Fibroblast of lung (primary cell): ENCODE measurements at regions not wholly inside any gene's neighbourhood (a gene's known extent, or its start where the extent isn't known, plus 50 kb on each side); places are given as distances from the start of the nearest gene placed in this dataset.

Source experiments
- DNase-seq, 2 donors: peaks; one replicate each; pipeline versions ENCODE4 v3.0.0 to v3.0.0-alpha.2; 2010; ENCODE audit warnings: low read depth in 2 of 2
- H2AFZ ChIP-seq: 2 replicates; pipeline ENCODE4 v1.5.1; 2012; ENCODE audit warnings: low read length, control low read depth, inconsistent platforms
- H3K27ac ChIP-seq: 2 replicates; pipeline ENCODE4 v1.5.1; 2011; ENCODE audit warnings: low read length, control low read depth; ENCODE audit not compliant: insufficient read depth
- H3K27me3 ChIP-seq: 2 replicates; pipeline ENCODE4 v1.5.1; 2011; ENCODE audit warnings: mild to moderate bottlenecking, low read length; ENCODE audit not compliant: control insufficient read depth, insufficient read depth
- H3K36me3 ChIP-seq: 2 replicates; pipeline ENCODE4 v1.5.1; 2011; ENCODE audit warnings: low read length; ENCODE audit not compliant: control insufficient read depth, insufficient read depth
- H3K4me1 ChIP-seq: 2 replicates; pipeline ENCODE4 v1.5.1; 2011; ENCODE audit warnings: low read length; ENCODE audit not compliant: control insufficient read depth, insufficient read depth; ENCODE audit errors: extremely low read depth
- H3K4me2 ChIP-seq: 2 replicates; pipeline ENCODE4 v1.5.1; 2011; ENCODE audit warnings: low read length, control low read depth; ENCODE audit not compliant: insufficient read depth; ENCODE audit errors: extremely low read depth
- H3K4me3 ChIP-seq, 4 experiments: fragments of 200-600 bp in 1 of 4; sonication (generic) in 1 of 4; replicated peaks in 1 of 4; 2 replicates each; pipeline ENCODE4 v1.5.1; 2011 to 2016; ENCODE audit warnings: low read length in 4 of 4, low read depth in 3 of 4, mild to moderate bottlenecking in 3 of 4, control low read depth in 2 of 4, inconsistent platforms in 1 of 4, mixed read lengths in 1 of 4; ENCODE audit not compliant: insufficient read depth in 1 of 4; ENCODE audit errors: control extremely low read depth in 1 of 4
- H3K79me2 ChIP-seq: 2 replicates; pipeline ENCODE4 v1.5.1; 2012; ENCODE audit warnings: mild to moderate bottlenecking, low read length, inconsistent platforms; ENCODE audit not compliant: control insufficient read depth, insufficient read depth
- H3K9ac ChIP-seq: 2 replicates; pipeline ENCODE4 v1.5.1; 2011; ENCODE audit warnings: mild to moderate bottlenecking, low read length, control low read depth; ENCODE audit not compliant: insufficient read depth
- H3K9me3 ChIP-seq: 2 replicates; pipeline ENCODE4 v1.5.1; 2012; ENCODE audit warnings: low read depth, low read length; ENCODE audit not compliant: control insufficient read depth, insufficient read depth
- H4K20me1 ChIP-seq: 2 replicates; pipeline ENCODE4 v1.5.1; 2011; ENCODE audit warnings: low read length; ENCODE audit not compliant: control insufficient read depth, insufficient read depth; ENCODE audit errors: extremely low read depth
- CTCF ChIP-seq, 2 donors: IDR thresholded peaks in 1 of 2; conservative IDR thresholded peaks in 1 of 2; 1 replicate in 1 of 2; 2 replicates in 1 of 2; pipeline ENCODE4 v1.5.1; 2011 to 2012; ENCODE audit warnings: low read length in 2 of 2, control low read depth in 1 of 2, inconsistent platforms in 1 of 2, low read depth in 1 of 2, mild to moderate bottlenecking in 1 of 2
- EZH2 ChIP-seq: IDR thresholded peaks from 2 replicates; pipeline ENCODE4 v1.5.1; 2012; ENCODE audit warnings: low read length, control low read depth, mild to moderate bottlenecking; ENCODE audit errors: missing control alignments

GRCh38 chr6:11486959-11487358, 50.6 kb upstream of the TMEM170B start:
- H3K27ac ChIP-seq = no peak overlapping the region
- H3K4me2 ChIP-seq = no peak overlapping the region
- no peak for DNase-seq
- H3K9me3 ChIP-seq = no peaks in the 10 kb centered on the region
- no peaks in the 10 kb centered on the region for H3K27me3 ChIP-seq
- no peaks in the 10 kb centered on the region for H3K4me1 ChIP-seq
- no peak overlapping the region for H3K9ac ChIP-seq
- no peaks in the 10 kb centered on the region for H3K79me2 ChIP-seq
- no peak for TF ChIP-seq EZH2
- TF ChIP-seq CTCF (conservative IDR thresholded peaks at IDR 0.05 in 1 of 2, IDR thresholded peaks at IDR 0.05 in 1 of 2; ENCODE audit: low read depth in 1 of 2, low read length in 2 of 2) = no peak
- no peak overlapping the region for H2AFZ ChIP-seq
- H4K20me1 ChIP-seq = no peaks in the 10 kb centered on the region
- no peak overlapping the region for H3K4me3 ChIP-seq
- H3K36me3 ChIP-seq = no peaks in the 10 kb centered on the region

GRCh38 chr6:11486486-11486885, 51.1 kb upstream of the TMEM170B start:
- no peak overlapping the region for H3K4me2 ChIP-seq
- no peaks in the 10 kb centered on the region for H3K36me3 ChIP-seq
- no peak overlapping the region for H3K9ac ChIP-seq
- TF ChIP-seq EZH2 (no peak), CTCF (conservative IDR thresholded peaks at IDR 0.05 in 1 of 2, IDR thresholded peaks at IDR 0.05 in 1 of 2; ENCODE audit: low read depth in 1 of 2, low read length in 2 of 2) (no peak)
- H3K9me3 ChIP-seq = no peaks in the 10 kb centered on the region
- H2AFZ ChIP-seq = no peak overlapping the region
- no peak for DNase-seq
- H3K4me3 ChIP-seq = no peak overlapping the region
- no peaks in the 10 kb centered on the region for H3K27me3 ChIP-seq
- H3K4me1 ChIP-seq = no peaks in the 10 kb centered on the region
- H3K27ac ChIP-seq = no peak overlapping the region
- no peaks in the 10 kb centered on the region for H4K20me1 ChIP-seq
- no peaks in the 10 kb centered on the region for H3K79me2 ChIP-seq

GRCh38 chr6:11486051-11486450, 51.5 kb upstream of the TMEM170B start:
- Histone ChIP-seq H3K4me2 (no peak overlapping the region), H3K9me3 (no peaks in the 10 kb centered on the region), H3K4me1 (no peaks in the 10 kb centered on the region), H3K79me2 (no peaks in the 10 kb centered on the region), H4K20me1 (no peaks in the 10 kb centered on the region), H3K4me3 (no peak overlapping the region), H3K9ac (no peak overlapping the region), H3K36me3 (no peaks in the 10 kb centered on the region), H2AFZ (no peak overlapping the region), H3K27me3 (no peaks in the 10 kb centered on the region), H3K27ac (no peak overlapping the region)
- TF ChIP-seq CTCF (conservative IDR thresholded peaks at IDR 0.05 in 1 of 2, IDR thresholded peaks at IDR 0.05 in 1 of 2; ENCODE audit: low read depth in 1 of 2, low read length in 2 of 2) (no peak), EZH2 (no peak)
- peak in 1 of 2 donors; percentile 66 for DNase-seq
